ENCODE measurements at regions not wholly inside any gene's neighbourhood (a gene's known extent, or its start where the extent isn't known, plus 50 kb on each side); places are given as distances from the start of the nearest gene placed in this dataset.

- Histone ChIP-seq H3K4me1 (ENCODE audit: control insufficient read depth in 5 of 5, insufficient read depth in 5 of 5, low read length in 5 of 5) (no peaks in the 10 kb centered on the region), H3K27ac (ENCODE audit: low read depth in 1 of 2, low read length in 1 of 2) (no peak overlapping the region), H3K9ac (ENCODE audit: insufficient read depth in 1 of 2, low read length in 2 of 2) (no peak overlapping the region), H3K9me3 (ENCODE audit: control insufficient read depth in 4 of 4, insufficient read depth in 3 of 4, low read length in 3 of 4) (peaks cover 0 to 5% (median 0%) of the 10 kb centered on the region in 4 donors), H3K36me3 (ENCODE audit: control insufficient read depth in 4 of 4, insufficient read depth in 4 of 4, low read length in 4 of 4) (no peaks in the 10 kb centered on the region), H3K4me3 (no peak overlapping the region), H3K27me3 (ENCODE audit: control insufficient read depth in 3 of 3, insufficient read depth in 3 of 3, low read length in 2 of 3) (peaks cover 0 to 2% (median 0%) of the 10 kb centered on the region in 3 donors)
- ATAC-seq (ENCODE audit: insufficient read depth, low FRiP score) (no peak), DNase-seq (no peak)
- WGBS, 2 donors: 89 to 90% methylated on average over 2 of the region's 2 CpGs
- no peak for TF ChIP-seq CTCF (IDR thresholded peaks at IDR 0.05; ENCODE audit: control extremely low read depth, extremely low read depth)
Observed at GRCh38 chrX:4450177-4450576, 736.7 kb upstream of the PRKX start.

- no peak overlapping the region for H3K27ac ChIP-seq (ENCODE audit: low read depth in 1 of 2, low read length in 1 of 2)
- no peak overlapping the region for H3K9ac ChIP-seq (ENCODE audit: insufficient read depth in 1 of 2, low read length in 2 of 2)
- no peaks in the 10 kb centered on the region for H3K36me3 ChIP-seq (ENCODE audit: control insufficient read depth in 4 of 4, insufficient read depth in 4 of 4, low read length in 4 of 4)
- H3K4me3 ChIP-seq: no peak overlapping the region
- no peaks in the 10 kb centered on the region for H3K4me1 ChIP-seq (ENCODE audit: control insufficient read depth in 5 of 5, insufficient read depth in 5 of 5, low read length in 5 of 5)
- 59 to 62% methylated on average over 4 of the region's 4 CpGs for WGBS, 2 donors
- DNase-seq (no peak), ATAC-seq (ENCODE audit: insufficient read depth, low FRiP score) (no peak)
- H3K27me3 ChIP-seq (ENCODE audit: control insufficient read depth in 3 of 3, insufficient read depth in 3 of 3, low read length in 2 of 3): peaks cover 0 to 8% (median 0%) of the 10 kb centered on the region in 3 donors
- TF ChIP-seq CTCF (IDR thresholded peaks at IDR 0.05; ENCODE audit: control extremely low read depth, extremely low read depth): no peak
- H3K9me3 ChIP-seq (ENCODE audit: control insufficient read depth in 4 of 4, insufficient read depth in 3 of 4, low read length in 3 of 4): no peaks in the 10 kb centered on the region
Observed at GRCh38 chrX:4435905-4436304, 722.5 kb upstream of the PRKX start.

GRCh38 chrX:4397471-4397870 lies 684.0 kb upstream of the PRKX start:
- peaks cover 0 to 3% (median 0%) of the 10 kb centered on the region in 4 donors for H3K9me3 ChIP-seq (ENCODE audit: control insufficient read depth in 4 of 4, insufficient read depth in 3 of 4, low read length in 3 of 4)
- H3K27ac ChIP-seq (ENCODE audit: low read depth in 1 of 2, low read length in 1 of 2): no peak overlapping the region
- H3K4me3 ChIP-seq: no peak overlapping the region
- TF ChIP-seq CTCF (IDR thresholded peaks at IDR 0.05; ENCODE audit: control extremely low read depth, extremely low read depth): no peak
- no peak overlapping the region for H3K9ac ChIP-seq (ENCODE audit: insufficient read depth in 1 of 2, low read length in 2 of 2)
- H3K27me3 ChIP-seq (ENCODE audit: control insufficient read depth in 3 of 3, insufficient read depth in 3 of 3, low read length in 2 of 3): peaks cover 0 to 15% (median 2%) of the 10 kb centered on the region in 3 donors
- no peak for DNase-seq
- no peak for ATAC-seq (ENCODE audit: insufficient read depth, low FRiP score)
- 66 to 67% methylated on average over 2 of the region's 2 CpGs for WGBS, 2 donors
- no peaks in the 10 kb centered on the region for H3K36me3 ChIP-seq (ENCODE audit: control insufficient read depth in 4 of 4, insufficient read depth in 4 of 4, low read length in 4 of 4)
- no peaks in the 10 kb centered on the region for H3K4me1 ChIP-seq (ENCODE audit: control insufficient read depth in 5 of 5, insufficient read depth in 5 of 5, low read length in 5 of 5)

- DNase-seq: no peak
- Histone ChIP-seq H3K27ac (ENCODE audit: low read depth in 1 of 2, low read length in 1 of 2) (no peak overlapping the region), H3K4me3 (no peak overlapping the region), H3K4me1 (ENCODE audit: control insufficient read depth in 5 of 5, insufficient read depth in 5 of 5, low read length in 5 of 5) (no peaks in the 10 kb centered on the region), H3K9ac (ENCODE audit: insufficient read depth in 1 of 2, low read length in 2 of 2) (no peak overlapping the region), H3K27me3 (ENCODE audit: control insufficient read depth in 3 of 3, insufficient read depth in 3 of 3, low read length in 2 of 3) (peaks cover 0 to 10% (median 2%) of the 10 kb centered on the region in 3 donors), H3K9me3 (ENCODE audit: control insufficient read depth in 4 of 4, insufficient read depth in 3 of 4, low read length in 3 of 4) (peaks cover 0 to 4% (median 0%) of the 10 kb centered on the region in 4 donors), H3K36me3 (ENCODE audit: control insufficient read depth in 4 of 4, insufficient read depth in 4 of 4, low read length in 4 of 4) (no peaks in the 10 kb centered on the region)
- 35 to 47% methylated on average over 3 of the region's 3 CpGs for WGBS, 2 donors
- ATAC-seq (ENCODE audit: insufficient read depth, low FRiP score): no peak
- no peak for TF ChIP-seq CTCF (IDR thresholded peaks at IDR 0.05; ENCODE audit: control extremely low read depth, extremely low read depth)
Observed at GRCh38 chrX:4382273-4382672, 668.8 kb upstream of the PRKX start.

Data from lung (tissue), 11 donors.